ENCODE measurements at regions not wholly inside any gene's neighbourhood (a gene's known extent, or its start where the extent isn't known, plus 50 kb on each side); places are given as distances from the start of the nearest gene placed in this dataset.
"Not testable (repeated sequence)": the region's sequence is repeated elsewhere in the genome, so short reads cannot be mapped to it uniquely, and the experiment has no call there.

DNA sequence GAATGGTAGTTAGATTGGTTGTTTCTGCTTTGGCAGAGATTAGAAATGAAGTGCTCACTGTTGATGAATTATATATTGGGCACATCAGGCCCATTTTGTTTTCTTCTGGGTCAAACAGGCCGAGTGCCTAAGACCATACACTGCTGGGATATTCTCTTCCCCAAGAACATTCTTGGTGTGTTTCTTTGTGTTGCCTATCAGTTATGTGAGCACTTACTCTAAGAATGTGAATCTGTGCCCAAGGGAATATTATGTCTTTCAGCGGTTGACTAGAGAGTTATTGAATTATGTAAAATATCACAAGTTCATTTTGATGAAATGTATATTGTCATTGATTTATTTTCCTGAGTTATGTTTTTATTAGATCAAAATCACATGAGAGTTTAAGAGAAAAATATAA, 255.5 kb upstream of the SMIM30 start:
- DNase-seq: no peak

DNA sequence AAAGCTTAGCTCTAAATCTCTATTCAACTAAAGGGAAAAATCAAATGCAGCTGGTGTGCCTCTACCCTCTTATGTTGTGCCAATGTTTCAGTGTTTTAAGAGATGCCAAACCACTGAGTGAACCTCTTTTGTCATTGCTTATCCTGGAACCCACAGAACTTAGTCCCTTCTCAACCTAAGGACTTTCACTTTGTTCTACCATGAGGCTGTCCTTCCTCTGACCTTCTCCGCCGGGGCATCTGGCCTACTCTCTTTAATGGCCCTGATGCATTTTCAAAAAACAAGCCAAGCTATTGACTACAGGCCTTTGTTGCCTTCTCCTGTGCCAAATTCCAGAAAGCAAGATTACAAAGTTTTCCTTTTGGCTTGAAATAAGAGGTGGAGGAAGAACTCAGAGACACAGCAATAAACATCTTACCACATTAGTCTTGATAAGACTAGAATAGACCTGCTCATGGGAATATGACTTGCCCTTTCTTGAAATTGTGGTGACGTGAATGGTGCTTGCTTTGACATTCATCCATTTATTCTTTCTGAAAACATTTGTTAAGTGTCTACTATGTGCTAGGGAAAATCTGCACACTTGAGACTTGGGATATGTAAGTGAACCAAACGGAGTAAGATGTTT, 253.2 kb upstream of the SMIM30 start:
- no peak for DNase-seq

DNA sequence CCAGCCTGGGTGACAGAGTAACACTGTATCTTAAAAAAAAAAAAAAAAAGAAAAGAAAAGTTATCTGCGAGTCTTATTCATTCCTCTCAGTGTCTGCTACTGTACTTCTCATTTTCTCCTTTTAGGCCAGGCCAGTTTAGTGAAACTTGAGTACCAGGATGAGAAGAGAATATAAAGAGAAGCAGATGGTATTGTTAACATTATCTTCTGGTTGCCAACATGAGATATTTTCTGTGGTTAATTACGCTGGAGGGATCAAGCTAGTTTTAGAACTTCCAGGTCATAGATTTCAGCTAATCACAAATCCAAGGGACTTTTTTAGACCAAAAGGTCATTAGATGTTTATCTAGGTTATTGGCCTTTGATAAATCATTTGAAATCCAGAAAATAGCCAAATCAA, 252.6 kb upstream of the SMIM30 start:
- no peak for DNase-seq

DNA sequence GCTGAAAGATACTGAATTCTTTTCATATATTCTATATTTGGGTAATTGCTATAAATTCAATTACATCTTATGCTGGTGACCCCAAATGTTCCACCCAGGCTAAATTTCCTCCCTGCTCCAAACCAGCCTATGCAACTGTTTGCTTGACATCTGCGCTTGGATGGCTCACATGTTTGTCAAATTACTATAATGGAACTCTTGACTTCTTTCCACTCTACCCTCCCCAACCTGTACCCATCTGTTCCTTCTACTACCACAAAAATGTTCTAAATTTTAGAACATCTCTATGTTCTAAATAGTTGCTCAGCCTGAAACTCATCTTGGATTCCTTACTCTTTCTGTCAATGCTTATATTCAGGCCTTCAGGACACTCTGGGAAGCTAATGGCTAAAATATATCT, 249.9 kb upstream of the SMIM30 start:
- no peak for DNase-seq

DNA sequence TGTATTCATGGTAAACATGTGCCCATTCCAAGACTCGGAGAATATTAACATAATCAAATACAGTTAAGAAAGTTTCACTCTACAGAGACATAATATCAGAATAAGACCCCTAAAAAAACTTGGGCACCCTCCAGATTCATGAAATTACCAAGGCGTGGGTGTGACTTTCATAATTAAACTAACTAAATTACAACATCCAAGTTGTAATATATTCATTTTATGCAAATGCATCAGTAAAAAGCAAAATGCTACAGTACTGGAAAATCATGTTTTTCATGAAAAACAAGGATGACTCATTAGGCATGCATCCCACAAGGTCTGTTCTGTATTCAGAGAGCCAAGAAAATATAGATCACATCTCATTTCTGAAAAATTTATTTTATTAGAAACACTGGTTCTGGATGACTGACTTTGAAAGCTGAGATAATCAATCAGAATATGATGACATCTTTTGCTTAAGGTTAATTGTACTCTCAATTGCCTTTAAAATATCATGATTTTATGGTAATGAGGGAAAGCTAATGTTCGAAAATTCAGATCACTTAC, 248.8 kb upstream of the SMIM30 start:
- DNase-seq: no peak

DNA sequence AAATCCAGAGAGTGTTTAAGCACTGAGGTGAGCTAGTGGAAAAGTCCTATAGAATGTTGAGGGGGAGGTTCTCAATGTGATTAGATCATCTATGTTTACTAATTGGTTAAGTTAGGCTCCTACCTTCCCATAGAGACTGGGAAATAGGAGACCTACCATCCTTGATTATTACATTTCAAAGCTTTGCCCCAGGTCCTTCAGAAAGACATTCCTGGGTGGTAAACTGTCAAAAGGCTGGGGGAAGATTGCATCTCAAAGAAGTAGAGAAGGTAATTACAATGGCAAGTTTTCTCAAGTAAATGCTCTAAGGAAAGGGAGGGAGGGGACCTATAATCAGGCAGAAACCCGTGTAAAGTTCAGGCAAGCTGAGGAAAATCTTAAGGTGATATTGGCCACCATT, 247.8 kb upstream of the SMIM30 start:
- no peak for DNase-seq

DNA sequence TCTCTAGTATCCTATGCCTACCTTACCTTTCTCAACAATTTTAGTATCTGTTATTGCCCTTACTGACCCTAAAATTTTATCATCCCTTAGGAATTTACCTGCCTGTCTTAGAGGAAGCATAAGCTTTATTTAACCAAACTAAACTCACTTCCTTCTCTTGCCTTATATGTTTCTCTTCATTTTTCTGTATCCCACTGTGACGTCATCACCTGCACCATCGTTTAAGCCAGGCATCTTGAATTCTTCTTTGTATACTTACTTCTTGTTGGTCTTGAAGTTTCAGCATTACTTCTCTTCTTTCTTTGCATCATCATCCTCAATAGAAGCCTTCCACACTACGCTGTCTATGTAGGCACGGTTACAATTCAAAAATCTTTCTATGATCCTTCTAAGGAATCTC, 231.0 kb upstream of the SMIM30 start:
- DNase-seq: no peak

DNA sequence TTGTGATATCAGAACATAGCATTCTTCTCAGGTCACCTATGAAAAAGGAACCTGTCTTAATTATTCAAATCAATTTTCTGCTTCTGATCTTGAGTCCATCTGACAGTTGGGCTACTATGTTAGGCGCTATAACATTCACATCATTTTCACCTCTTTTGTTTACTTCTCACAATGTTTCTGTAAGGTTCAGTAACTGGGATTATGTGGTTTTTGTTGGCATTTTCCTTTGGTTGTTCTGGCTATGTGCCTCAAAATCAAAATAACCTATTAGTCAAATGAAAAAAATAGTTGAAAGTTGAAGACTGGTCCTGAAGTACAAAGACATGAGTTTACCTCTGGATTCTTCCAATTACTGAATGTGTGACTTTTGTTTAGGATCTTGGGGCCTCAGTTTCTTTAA, 221.3 kb upstream of the SMIM30 start:
- no peak for DNase-seq

DNA sequence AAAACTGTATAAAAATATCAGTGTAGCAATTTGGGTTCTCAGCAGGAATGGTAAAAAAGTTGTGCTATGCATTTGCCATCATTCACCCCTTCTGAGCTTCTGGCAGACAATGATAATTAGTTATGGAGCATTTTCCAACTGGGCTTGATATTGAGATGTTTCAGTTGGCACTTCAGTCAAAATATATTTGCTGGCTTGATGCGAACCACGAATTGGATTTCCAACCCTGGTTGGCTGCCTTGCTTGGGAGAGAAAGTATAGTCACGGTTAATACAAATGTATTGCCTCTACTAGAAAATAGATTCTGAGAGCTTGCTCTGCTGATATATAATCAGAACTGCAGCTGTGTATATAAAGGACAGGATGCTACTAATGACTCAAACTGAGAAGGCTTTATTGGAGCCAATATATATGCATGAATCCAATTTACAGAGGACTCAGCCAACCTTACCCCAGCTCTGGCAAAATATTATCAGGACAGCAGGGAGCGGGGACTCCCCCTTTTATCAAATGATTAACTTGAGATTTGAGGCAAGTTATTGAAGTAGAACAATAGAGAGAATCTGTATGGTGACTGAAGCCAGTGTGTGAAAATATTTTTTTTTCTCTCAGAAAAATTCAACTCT, 219.8 kb upstream of the SMIM30 start:
- no peak for DNase-seq

DNA sequence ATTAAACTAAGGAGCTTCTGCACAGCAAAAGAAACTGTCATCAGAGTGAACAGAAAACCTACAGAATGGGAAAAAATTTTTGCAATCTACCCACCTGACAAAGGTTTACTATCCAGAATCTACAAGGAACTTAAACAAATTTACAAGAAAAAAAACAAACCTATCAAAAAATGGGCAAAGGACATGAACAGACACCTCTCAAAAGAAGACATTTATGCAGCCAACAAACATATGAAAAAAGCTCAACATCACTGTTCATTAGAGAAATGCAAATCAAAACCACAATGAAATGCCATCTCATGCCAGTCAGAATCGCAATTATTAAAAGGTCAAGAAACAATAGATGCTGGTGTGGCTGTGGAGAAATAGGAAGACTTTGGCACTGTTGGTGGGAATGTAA, 218.5 kb upstream of the SMIM30 start:
- DNase-seq: not testable (repeated sequence)

DNA sequence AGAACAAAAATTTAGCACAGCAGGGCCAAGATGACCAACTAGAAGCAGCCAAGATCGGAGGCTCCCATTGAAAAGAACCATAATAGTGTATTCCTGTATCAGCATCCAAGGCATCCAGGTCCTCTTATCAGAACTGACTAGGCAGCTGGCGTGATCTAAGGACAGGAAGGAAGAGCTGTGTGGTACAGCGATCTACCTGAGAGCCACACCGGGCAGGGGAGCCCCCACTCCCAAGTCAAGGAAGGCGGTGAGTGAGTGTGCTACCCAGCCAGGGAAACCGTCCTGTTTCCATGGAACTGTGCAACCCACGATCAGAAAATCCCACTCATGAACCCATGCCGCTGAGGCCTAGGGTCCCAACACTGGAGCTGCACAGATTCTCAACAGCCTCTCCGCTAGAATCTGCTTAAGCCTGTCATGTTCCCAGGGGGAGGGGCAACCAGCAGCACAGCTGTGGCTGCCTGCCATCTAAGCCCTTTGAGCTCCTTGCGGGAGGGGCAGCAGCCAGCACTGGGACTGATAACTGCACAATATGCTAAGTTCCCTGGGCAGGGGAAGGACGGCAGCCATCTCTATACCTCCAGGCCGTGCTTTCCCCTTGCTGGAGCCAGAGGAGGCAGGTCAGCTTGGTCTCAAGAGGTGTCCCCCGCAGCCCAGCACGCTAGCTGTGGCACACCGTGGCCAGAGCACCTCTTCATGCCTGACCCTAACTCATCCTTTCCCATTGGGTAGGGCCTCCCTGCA, 213.0 kb upstream of the SMIM30 start:
- DNase-seq: no peak

DNA sequence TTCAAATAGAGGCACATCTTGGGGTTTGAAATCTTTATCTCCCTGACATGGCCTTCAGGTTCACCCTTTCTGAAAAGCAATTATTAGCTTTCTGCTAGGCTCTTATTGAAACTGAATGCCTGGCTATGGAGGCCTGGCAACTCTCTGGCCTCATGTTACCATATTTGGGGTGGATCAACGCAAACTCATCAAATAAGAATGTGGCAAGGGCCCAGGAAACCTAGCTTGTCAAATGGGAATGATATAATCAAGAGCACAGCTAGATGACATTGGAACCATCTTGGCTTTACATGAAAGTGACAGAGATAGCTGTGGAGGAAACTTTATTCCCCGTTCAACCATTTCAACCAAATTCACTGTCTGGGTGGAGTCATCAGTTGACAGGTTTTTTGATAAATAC, 202.8 kb upstream of the SMIM30 start:
- no peak for DNase-seq

DNA sequence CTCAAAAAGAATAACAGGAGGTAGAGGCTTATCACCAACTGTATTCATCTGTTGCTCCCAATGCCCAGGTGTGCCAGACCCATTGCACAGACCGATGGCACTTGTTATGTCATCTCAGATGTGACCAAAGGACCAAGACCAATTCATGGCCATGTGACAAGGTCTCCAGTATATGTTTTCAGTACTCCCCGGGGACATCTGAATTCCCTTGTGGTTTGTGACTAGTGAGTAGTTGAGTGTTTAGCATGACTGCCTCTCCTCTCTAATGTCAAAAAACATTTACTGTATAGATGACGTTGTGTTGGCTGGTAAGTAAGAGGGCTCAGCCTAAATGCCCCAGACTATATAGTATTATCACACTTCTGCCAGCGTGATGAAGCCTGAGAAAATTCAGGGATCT, 202.1 kb upstream of the SMIM30 start:
- no peak for DNase-seq

DNA sequence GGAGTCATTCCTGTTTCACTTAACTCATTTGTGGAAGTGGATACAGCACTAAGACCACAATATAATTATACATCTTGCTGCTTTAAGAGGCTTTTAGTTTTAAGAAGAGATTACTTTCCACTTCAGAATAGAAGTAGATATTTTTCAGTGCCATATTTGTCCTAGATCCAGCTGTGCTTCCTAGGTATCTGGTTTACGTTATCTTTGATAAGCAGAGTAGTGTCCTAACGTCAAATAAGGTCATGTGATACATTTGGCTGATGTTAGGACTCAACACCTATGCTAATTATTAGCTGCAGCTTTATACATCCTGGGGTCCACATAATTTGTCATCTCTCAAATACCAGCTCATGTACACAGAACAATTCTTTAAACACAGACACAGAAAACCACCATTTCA, 196.2 kb upstream of the SMIM30 start:
- DNase-seq: no peak

DNA sequence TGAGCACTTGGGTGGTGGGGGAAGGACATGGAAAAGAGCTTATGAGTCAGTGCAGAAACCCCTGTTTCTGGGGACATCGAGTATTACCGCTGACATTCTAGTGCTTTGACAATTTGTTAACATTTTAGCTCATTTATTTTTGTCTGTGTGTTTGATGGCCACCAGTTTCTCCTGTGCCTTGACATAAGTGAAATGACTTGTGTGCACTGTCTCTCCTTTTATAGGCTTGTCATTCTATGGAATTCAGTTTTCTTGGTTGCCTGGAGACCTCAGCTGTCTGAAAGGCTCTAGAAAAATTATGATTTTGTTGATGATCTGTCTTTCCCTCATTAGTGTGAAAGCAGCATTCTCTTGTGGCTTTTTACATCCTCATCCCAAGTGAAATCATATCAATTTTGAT, 190.0 kb upstream of the SMIM30 start:
- no peak for DNase-seq

DNA sequence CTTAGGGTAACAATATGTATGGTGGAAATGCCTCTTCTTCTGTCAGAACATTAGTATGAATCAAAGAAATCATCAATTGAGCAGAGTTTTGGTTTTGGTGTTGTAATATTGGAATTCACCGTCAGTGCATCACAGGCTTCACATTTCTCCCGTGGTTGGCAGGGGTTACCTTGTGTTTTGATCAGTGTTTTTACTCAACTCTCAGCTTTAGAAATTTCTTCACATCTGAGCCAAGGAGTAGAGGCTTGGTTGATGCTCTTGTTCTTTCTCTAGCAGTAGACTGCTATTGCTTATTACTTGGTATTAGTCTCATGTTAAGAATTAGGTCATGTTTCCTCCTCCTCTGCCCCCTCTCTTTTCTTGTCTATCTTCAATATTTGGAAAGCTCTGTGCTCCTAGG, 188.8 kb upstream of the SMIM30 start:
- no peak for DNase-seq

DNA sequence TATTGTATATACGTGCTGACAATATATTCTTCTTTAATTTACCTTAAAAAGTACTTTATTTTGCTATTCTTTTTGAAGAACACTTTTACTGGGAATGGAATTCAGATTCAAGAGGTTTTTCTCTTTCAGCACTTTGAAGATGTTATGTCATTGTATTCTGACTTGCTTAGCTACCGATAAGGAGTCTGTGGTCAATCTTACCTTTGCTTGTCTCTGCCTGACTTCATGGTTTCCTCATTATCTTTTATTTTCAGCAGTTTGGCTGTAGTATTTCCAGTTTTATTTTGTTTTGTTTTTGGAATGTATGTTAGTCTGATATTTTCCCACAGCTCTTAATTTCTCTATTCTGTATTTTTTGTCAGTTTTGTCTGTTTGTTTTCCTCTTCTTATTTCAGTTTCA, 187.9 kb upstream of the SMIM30 start:
- no peak for DNase-seq

DNA sequence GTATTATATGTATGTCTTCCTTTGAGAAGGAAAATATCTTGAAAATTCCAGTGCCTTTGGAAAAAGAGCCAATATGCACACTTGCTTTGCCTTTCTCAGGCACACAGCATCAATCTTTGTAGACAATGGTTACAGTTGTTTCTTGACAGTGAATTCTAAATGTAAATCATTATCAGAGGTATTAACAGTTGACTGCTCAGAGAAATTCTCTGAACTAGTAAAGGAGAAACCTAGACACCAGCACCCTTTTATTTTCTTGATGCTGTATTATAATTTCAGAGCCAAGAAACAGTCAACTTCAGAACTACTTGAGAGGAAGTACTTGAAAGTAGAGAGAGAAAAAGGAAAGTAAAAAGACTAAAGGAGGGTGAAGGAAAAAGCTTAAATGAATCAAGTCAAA, 185.8 kb upstream of the SMIM30 start:
- DNase-seq: no peak

DNA sequence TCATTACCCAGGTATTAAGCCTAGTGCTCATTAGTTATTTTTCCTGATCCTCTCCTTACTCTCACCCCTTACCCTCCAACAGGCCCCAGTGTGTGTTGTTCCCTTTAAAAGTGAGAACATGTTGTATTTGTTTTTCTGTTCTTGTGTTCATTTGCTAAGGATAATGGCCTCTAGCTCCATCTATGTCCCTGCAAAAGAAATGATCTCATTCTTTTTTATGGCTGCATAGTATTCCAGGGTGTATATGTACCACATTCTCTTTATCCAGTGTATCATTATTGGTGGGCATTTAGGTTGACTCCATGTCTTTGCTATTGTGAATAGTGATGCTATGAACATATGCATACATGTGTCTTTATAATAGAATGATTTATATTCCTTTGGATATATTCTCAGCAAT, 185.0 kb upstream of the SMIM30 start:
- DNase-seq: not testable (repeated sequence)

DNA sequence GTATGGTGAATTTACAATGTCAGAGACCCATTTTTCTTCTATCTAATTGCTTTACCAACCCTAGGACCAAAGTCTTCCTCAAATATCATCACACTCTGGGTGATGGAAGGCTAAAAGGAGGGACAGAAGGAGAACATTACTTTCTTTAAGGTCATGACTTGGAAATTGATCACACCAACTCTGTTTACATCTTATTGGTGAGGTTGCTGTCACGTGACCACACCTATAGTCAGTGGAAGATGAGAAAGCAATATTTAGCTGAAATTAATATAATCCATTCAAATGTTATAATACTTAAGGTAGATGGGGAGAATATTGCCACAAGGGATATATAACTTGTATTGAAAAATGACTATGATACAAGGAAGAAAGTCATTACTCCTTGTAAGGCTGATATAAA, 183.6 kb upstream of the SMIM30 start:
- no peak for DNase-seq

DNA sequence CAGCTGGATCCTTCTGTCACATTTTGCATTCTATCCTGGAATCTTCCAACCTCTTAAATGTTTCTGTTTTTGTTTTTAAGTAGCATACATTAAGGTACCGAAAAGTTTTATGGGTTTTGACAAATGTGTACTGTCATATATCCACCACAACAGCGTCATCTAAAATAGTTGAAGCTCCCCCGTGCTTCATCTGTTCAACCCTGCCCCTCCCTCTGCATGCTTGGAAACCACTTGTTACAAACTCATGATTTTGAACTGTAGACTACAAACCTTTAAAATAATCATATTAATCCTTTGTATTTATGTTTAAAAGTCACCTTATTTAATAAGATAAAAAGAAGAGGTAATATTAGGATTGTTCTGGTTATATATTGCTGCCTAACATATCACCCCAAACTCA, 182.8 kb upstream of the SMIM30 start:
- no peak for DNase-seq

DNA sequence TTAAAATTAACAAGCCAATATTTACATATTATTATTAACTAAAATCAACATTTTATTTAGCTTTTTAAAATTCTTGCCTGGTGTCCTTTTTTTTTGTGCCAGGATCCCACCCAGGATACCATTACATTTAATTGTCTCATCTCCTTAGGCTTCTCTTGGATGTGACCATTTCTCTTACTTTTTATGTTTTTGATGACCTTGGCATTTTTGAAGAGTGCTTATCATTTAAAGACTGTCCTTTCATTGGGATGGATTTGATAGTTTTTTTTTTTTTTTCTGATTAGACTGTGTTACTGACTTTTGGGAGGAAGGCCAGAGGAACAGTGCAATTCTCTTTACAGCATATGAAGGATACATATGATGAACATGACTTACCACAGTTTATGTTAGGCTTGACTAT, 181.4 kb upstream of the SMIM30 start:
- DNase-seq: no peak

DNA sequence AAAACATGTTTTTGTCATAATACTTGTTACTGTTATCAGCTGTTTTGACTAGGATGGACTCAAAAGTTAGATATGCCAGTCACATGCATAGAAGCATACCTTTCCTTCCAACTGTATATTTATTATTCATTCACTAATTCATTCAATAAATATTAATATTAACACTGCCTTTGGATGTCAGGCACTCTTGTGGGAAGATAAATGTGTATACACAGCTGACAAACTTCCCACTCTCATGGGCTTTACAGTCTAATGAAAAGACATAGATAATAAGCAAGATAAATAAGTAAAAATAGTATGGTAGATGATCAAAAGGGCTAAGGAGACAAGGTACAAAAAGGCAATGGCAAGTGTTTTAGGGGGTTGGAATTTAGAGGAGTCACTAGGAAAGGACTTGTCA, 180.1 kb upstream of the SMIM30 start:
- no peak for DNase-seq

DNA sequence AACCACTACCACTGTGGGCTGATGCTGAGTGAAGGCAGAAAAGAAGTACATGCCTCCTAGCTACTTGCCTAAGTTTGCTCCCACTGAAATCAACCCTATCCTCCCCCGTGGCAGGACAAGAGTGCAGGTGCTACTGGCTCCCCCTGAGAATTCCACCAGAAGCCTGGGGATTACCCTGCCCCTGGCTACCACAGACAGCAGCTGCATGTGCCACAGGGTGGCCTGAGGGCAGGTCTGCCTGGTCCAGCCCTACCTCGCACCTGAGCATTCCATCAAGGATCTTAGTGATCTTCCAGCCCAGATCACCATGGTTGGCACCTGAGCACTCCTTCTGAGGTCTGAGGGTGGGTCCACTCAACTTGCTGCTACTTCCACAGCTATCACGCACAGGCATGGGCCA, 176.4 kb upstream of the SMIM30 start:
- no peak for DNase-seq

Measured in hematopoietic multipotent progenitor cell treated with erythropoietin and hydrocortisone succinate and interleukin-3 and kit ligand, for 6 days (in vitro differentiated cells).